SU-DHL-6 (cell line): ENCODE measurements at regions not wholly inside any gene's neighbourhood (a gene's known extent, or its start where the extent isn't known, plus 50 kb on each side); places are given as distances from the start of the nearest gene placed in this dataset.

ENCODE experiments used
- H2AFZ ChIP-seq: fragments of 200-600 bp; sonication (generic); 2 replicates; pipeline ENCODE4 v1.6.1; 2014; ENCODE audit warnings: low read depth, mild to moderate bottlenecking, moderate library complexity, mixed read lengths, antibody characterized with exemption, low read length; ENCODE audit not compliant: severe bottlenecking
- H3F3A ChIP-seq: fragments of 200-600 bp; shearing (Covaris generic); 2 replicates; pipeline ENCODE4 v1.6.0; 2016; ENCODE audit warnings: antibody characterized with exemption, mild to moderate bottlenecking; ENCODE audit not compliant: insufficient read depth
- H3K27ac ChIP-seq: fragments of 200-600 bp; sonication (generic); 2 replicates; pipeline ENCODE4 v1.5.1; 2016; ENCODE audit warnings: low read depth, mild to moderate bottlenecking, low read length, moderate library complexity, mixed read lengths
- H3K27me3 ChIP-seq: fragments of 200-600 bp; sonication (generic), shearing (Covaris generic); 2 replicates; pipeline ENCODE4 v1.6.0; 2014; ENCODE audit warnings: mild to moderate bottlenecking, low read length
- H3K36me3 ChIP-seq: fragments of 200-600 bp; sonication (generic); 2 replicates; pipeline ENCODE4 v1.6.1; 2014; ENCODE audit warnings: mild to moderate bottlenecking, low read length, mixed read lengths
- H3K4me2 ChIP-seq: fragments of 300-600, 200-600 bp; shearing (Covaris generic), sonication (generic); 2 replicates; pipeline ENCODE4 v1.6.0; 2014; ENCODE audit warnings: low read length, low read depth, mild to moderate bottlenecking; ENCODE audit not compliant: poor library complexity, severe bottlenecking
- H3K4me3 ChIP-seq: fragments of 200-600 bp; sonication (generic); 2 replicates; pipeline ENCODE4 v1.5.1; 2014; ENCODE audit warnings: antibody characterized with exemption, low read length, mild to moderate bottlenecking, mixed read lengths; ENCODE audit not compliant: insufficient read depth, poor library complexity, severe bottlenecking
- H3K79me2 ChIP-seq: fragments of 200-600 bp; sonication (generic); 2 replicates; pipeline ENCODE4 v1.6.1; 2014; ENCODE audit warnings: mild to moderate bottlenecking, low read length, moderate library complexity; ENCODE audit not compliant: insufficient read depth
- H3K9ac ChIP-seq: fragments of 200-600 bp; sonication (generic); 2 replicates; pipeline ENCODE4 v1.7.0; 2014; ENCODE audit warnings: mild to moderate bottlenecking, low read length
- H3K9me2 ChIP-seq: fragments of 200-600 bp; sonication (generic); replicated peaks from 2 replicates; pipeline ENCODE4 v1.6.1; 2014; ENCODE audit warnings: low read length; ENCODE audit not compliant: insufficient read depth
- H3K9me3 ChIP-seq: fragments of 200-600 bp; sonication (generic); 2 replicates; pipeline ENCODE4 v1.6.1; 2014; ENCODE audit warnings: low read length, mixed read lengths; ENCODE audit not compliant: insufficient read depth
- H4K20me1 ChIP-seq: fragments of 200-600 bp; sonication (generic); 2 replicates; pipeline ENCODE4 v1.6.1; 2014; ENCODE audit warnings: low read depth, mild to moderate bottlenecking, antibody characterized with exemption, low read length, moderate library complexity, mixed read lengths
- CTCF ChIP-seq: fragments of 200-600 bp; sonication (generic); IDR thresholded peaks from one replicate; pipeline ENCODE4 v1.5.1; 2017; ENCODE audit warnings: antibody characterized with exemption, mild to moderate bottlenecking, low read length, moderate library complexity; ENCODE audit not compliant: insufficient read depth, poor library complexity, severe bottlenecking
- EZH2phosphoT487 ChIP-seq: fragments of 200-600 bp; sonication (generic), shearing (Covaris generic); conservative IDR thresholded peaks from 2 replicates; pipeline ENCODE4 v1.6.1; 2018; ENCODE audit warnings: mild to moderate bottlenecking, antibody characterized with exemption, low read length, moderate library complexity, mixed read lengths

GRCh38 chr12:17383321-17383720 is 706.7 kb downstream of the RERGL start:
- Histone ChIP-seq H3K27ac (no peak overlapping the region), H3K9ac (no peak overlapping the region), H4K20me1 (no peaks in the 10 kb centered on the region), H3K4me3 (no peak overlapping the region), H3K79me2 (no peaks in the 10 kb centered on the region), H2AFZ (no peak overlapping the region), H3K9me2 (no peaks in the 10 kb centered on the region), H3K4me2 (no peak overlapping the region), H3K9me3 (no peaks in the 10 kb centered on the region), H3K27me3 (no peaks in the 10 kb centered on the region), H3F3A (no peaks in the 10 kb centered on the region), H3K36me3 (no peaks in the 10 kb centered on the region)
- no peak for TF ChIP-seq EZH2phosphoT487
- TF ChIP-seq CTCF = no peak

GRCh38 chr12:17381211-17381610 is 708.8 kb downstream of the RERGL start:
- Histone ChIP-seq H3K4me3 (no peak overlapping the region), H3F3A (no peaks in the 10 kb centered on the region), H3K79me2 (no peaks in the 10 kb centered on the region), H4K20me1 (no peaks in the 10 kb centered on the region), H3K9me3 (no peaks in the 10 kb centered on the region), H3K9ac (no peak overlapping the region), H3K36me3 (no peaks in the 10 kb centered on the region), H3K27me3 (no peaks in the 10 kb centered on the region), H3K9me2 (no peaks in the 10 kb centered on the region), H3K4me2 (no peak overlapping the region), H2AFZ (no peak overlapping the region), H3K27ac (no peak overlapping the region)
- no peak for TF ChIP-seq EZH2phosphoT487

GRCh38 chr12:17372508-17372907 is 717.5 kb downstream of the RERGL start:
- H3K4me3 ChIP-seq = no peak overlapping the region

More at GRCh38 chr12:17372508-17372907, 717.5 kb downstream of the RERGL start:
- H3F3A ChIP-seq = no peaks in the 10 kb centered on the region
- no peak overlapping the region for H3K9ac ChIP-seq
- H3K9me3 ChIP-seq = no peaks in the 10 kb centered on the region
- no peak overlapping the region for H3K4me2 ChIP-seq
- H3K36me3 ChIP-seq = no peaks in the 10 kb centered on the region
- no peaks in the 10 kb centered on the region for H3K79me2 ChIP-seq
- no peaks in the 10 kb centered on the region for H3K9me2 ChIP-seq
- H2AFZ ChIP-seq = no peak overlapping the region
- no peaks in the 10 kb centered on the region for H3K27me3 ChIP-seq
- no peaks in the 10 kb centered on the region for H4K20me1 ChIP-seq
- no peak overlapping the region for H3K27ac ChIP-seq
- TF ChIP-seq EZH2phosphoT487 (no peak), CTCF (no peak)
